ENCODE measurements at regions not wholly inside any gene's neighbourhood (a gene's known extent, or its start where the extent isn't known, plus 50 kb on each side); places are given as distances from the start of the nearest gene placed in this dataset.

- TF ChIP-seq CTCF (IDR thresholded peaks at IDR 0.05; ENCODE audit: insufficient read depth, low read depth, low read length, missing control alignments) = no peak
- no peak overlapping the region for H3K4me3 ChIP-seq (ENCODE audit: low read length)
- DNase-seq (ENCODE audit: low read depth) = no peak
Observed at GRCh38 chr6:51099201-51099600, 280.5 kb downstream of the TFAP2B start.

- peak; percentile 2 for DNase-seq (ENCODE audit: low read depth)
- TF ChIP-seq CTCF (IDR thresholded peaks at IDR 0.05; ENCODE audit: insufficient read depth, low read depth, low read length, missing control alignments) = no peak
- no peak overlapping the region for H3K4me3 ChIP-seq (ENCODE audit: low read length)
Observed at GRCh38 chr6:51105357-51105756, 286.7 kb downstream of the TFAP2B start.

- TF ChIP-seq CTCF (IDR thresholded peaks at IDR 0.05; ENCODE audit: insufficient read depth, low read depth, low read length, missing control alignments) = no peak
- DNase-seq (ENCODE audit: low read depth) = no peak
- no peak overlapping the region for H3K4me3 ChIP-seq (ENCODE audit: low read length)
Observed at GRCh38 chr6:51107769-51108203, 289.1 kb downstream of the TFAP2B start.

GRCh38 chr6:51108563-51109234 lies 290.0 kb downstream of the TFAP2B start:
- TF ChIP-seq CTCF (IDR thresholded peaks at IDR 0.05; ENCODE audit: insufficient read depth, low read depth, low read length, missing control alignments) = no peak
- no peak overlapping the region for H3K4me3 ChIP-seq (ENCODE audit: low read length)
- no peak for DNase-seq (ENCODE audit: low read depth)

- no peak for DNase-seq (ENCODE audit: low read depth)
Observed at GRCh38 chr6:51112731-51113130, 294.1 kb downstream of the TFAP2B start.

GRCh38 chr6:51116723-51117122 lies 298.1 kb downstream of the TFAP2B start:
- no peak for TF ChIP-seq CTCF (IDR thresholded peaks at IDR 0.05; ENCODE audit: insufficient read depth, low read depth, low read length, missing control alignments)
- no peak for DNase-seq (ENCODE audit: low read depth)
- no peak overlapping the region for H3K4me3 ChIP-seq (ENCODE audit: low read length)

More at GRCh38 chr6:51112731-51113130, 294.1 kb downstream of the TFAP2B start:
- no peak overlapping the region for H3K4me3 ChIP-seq (ENCODE audit: low read length)
- TF ChIP-seq CTCF (IDR thresholded peaks at IDR 0.05; ENCODE audit: insufficient read depth, low read depth, low read length, missing control alignments) = no peak

GRCh38 chr6:51118792-51119191 lies 300.1 kb downstream of the TFAP2B start:
- DNase-seq (ENCODE audit: low read depth) = no peak
- no peak overlapping the region for H3K4me3 ChIP-seq (ENCODE audit: low read length)
- TF ChIP-seq CTCF (IDR thresholded peaks at IDR 0.05; ENCODE audit: insufficient read depth, low read depth, low read length, missing control alignments) = no peak

All from epithelial cell of esophagus (primary cell).